Thoracic aorta (tissue), 2 donors: ENCODE measurements at regions not wholly inside any gene's neighbourhood (a gene's known extent, or its start where the extent isn't known, plus 50 kb on each side); places are given as distances from the start of the nearest gene placed in this dataset.

ENCODE experiments used
- ATAC-seq: fragments of 150-250 bp; one replicate; pipeline ENCODE4 v1.8.0; 2017; ENCODE audit warnings: low read depth; ENCODE audit not compliant: insufficient number of reproducible peaks, low FRiP score
- DNase-seq: peaks from one replicate; pipeline ENCODE4 v3.0.0-alpha.2; 2020; ENCODE audit warnings: low spot score
- H3K27ac ChIP-seq, 2 donors: fragments of 200-600 bp; sonication (generic); 1 replicate in 1 of 2; 2 replicates in 1 of 2; pipeline ENCODE4 v1.5.1; 2016; ENCODE audit warnings: mild to moderate bottlenecking in 2 of 2, moderate library complexity in 2 of 2
- H3K27me3 ChIP-seq: fragments of 200-600 bp; sonication (generic); replicated peaks from 2 replicates; pipeline ENCODE4 v1.6.0; 2016; ENCODE audit warnings: mild to moderate bottlenecking; ENCODE audit not compliant: insufficient read depth
- H3K36me3 ChIP-seq: fragments of 200-600 bp; sonication (generic); one replicate; pipeline ENCODE4 v1.5.1; 2016
- H3K4me1 ChIP-seq, 2 donors: fragments of 200-600 bp; sonication (generic); 1 replicate in 1 of 2; 2 replicates in 1 of 2; pipeline versions ENCODE4 v1.5.1 to v1.6.0; 2016; ENCODE audit warnings: low read depth in 2 of 2, mild to moderate bottlenecking in 1 of 2; ENCODE audit not compliant: control insufficient read depth in 1 of 2
- H3K4me3 ChIP-seq: fragments of 200-600 bp; sonication (generic); 2 replicates; pipeline ENCODE4 v1.5.1; 2016; ENCODE audit warnings: mild to moderate bottlenecking
- H3K9me3 ChIP-seq: fragments of 200-600 bp; sonication (generic); 2 replicates; pipeline ENCODE4 v1.5.1; 2016
- CTCF ChIP-seq: fragments of 200-600 bp; sonication (generic); IDR thresholded peaks from one replicate; pipeline ENCODE4 v1.5.1; 2019; ENCODE audit warnings: antibody characterized with exemption

- H3K27ac ChIP-seq = no peak overlapping the region
- ATAC-seq (no peak), DNase-seq (no peak)
- no peak overlapping the region for H3K4me3 ChIP-seq
- TF ChIP-seq CTCF = no peak
- H3K9me3 ChIP-seq = no peaks in the 10 kb centered on the region
- H3K27me3 ChIP-seq = no peaks in the 10 kb centered on the region
- H3K36me3 ChIP-seq = no peaks in the 10 kb centered on the region
- H3K4me1 ChIP-seq = no peaks in the 10 kb centered on the region
Measured at GRCh38 chr18:1455605-1456004, 550.9 kb downstream of the ADCYAP1 start.

- Histone ChIP-seq H3K4me3 (no peak overlapping the region), H3K4me1 (no peaks in the 10 kb centered on the region), H3K27ac (no peak overlapping the region), H3K9me3 (no peaks in the 10 kb centered on the region), H3K27me3 (no peaks in the 10 kb centered on the region), H3K36me3 (no peaks in the 10 kb centered on the region)
- no peak for TF ChIP-seq CTCF
- DNase-seq = no peak
- no peak for ATAC-seq
Measured at GRCh38 chr18:1458547-1458946, 553.9 kb downstream of the ADCYAP1 start.

DNA sequence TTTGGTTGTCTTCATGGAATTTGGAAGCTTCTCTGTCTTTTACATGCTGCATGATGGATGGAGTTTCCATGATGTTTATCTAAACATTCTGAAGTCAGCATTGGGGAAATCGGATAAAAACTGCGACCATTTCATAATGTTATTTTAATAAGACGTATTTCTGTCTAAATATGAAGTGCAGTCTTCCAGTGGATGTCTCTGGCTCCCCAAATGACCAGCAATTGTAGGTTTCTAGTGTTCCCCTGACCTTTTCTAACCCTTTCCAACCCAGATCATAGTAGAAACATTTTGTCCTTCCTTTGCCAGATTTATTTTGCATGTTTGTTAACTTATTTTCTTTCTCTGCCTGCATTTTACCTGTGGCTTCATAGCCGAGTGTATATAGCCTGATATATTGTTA lies 559.3 kb downstream of the ADCYAP1 start:
- DNase-seq (no peak), ATAC-seq (no peak)
- Histone ChIP-seq H3K36me3 (no peaks in the 10 kb centered on the region), H3K9me3 (no peaks in the 10 kb centered on the region), H3K27me3 (no peaks in the 10 kb centered on the region), H3K4me3 (no peak overlapping the region), H3K4me1 (no peaks in the 10 kb centered on the region), H3K27ac (no peak overlapping the region)
- TF ChIP-seq CTCF = no peak

DNA sequence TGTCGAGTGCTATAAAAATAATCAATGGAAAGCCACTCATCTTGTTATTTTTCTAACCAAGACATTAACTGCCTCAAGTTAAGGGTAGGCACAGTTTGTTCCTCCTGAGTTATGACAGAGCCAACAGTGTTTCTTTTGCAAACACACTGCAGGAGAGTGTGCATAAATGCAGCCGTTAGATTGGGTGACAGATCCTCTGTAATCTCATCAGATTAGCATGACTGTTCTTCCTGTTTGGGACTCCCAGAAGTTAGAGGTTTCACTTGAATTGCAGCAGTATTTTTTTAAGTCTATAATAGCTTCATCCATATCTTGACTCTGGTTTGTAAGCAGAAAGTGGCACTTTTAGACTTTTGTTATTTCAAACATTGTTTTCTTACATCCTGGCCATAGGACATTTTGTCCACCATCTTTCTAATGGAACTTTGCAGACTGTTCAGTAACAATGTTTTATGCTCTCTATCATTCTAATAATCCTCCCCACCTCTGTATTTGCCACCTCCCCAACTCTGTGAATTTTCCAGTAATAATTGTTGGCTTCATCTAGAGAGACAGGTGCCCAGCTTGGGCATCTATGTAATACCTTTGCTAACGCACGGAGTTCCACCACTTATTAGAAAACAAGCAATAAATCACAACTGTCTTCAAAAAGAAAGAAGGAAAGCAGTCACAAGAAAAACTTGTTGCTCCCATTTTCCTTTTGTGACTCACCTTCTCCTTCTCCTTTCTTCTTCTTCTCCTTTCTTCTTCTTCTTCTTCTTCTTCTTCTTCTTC lies 560.0 kb downstream of the ADCYAP1 start:
- no peak for TF ChIP-seq CTCF
- no peak for DNase-seq
- Histone ChIP-seq H3K27ac (no peak overlapping the region), H3K4me1 (no peaks in the 10 kb centered on the region), H3K27me3 (no peaks in the 10 kb centered on the region), H3K9me3 (no peaks in the 10 kb centered on the region), H3K36me3 (no peaks in the 10 kb centered on the region), H3K4me3 (no peak overlapping the region)
- no peak for ATAC-seq

DNA sequence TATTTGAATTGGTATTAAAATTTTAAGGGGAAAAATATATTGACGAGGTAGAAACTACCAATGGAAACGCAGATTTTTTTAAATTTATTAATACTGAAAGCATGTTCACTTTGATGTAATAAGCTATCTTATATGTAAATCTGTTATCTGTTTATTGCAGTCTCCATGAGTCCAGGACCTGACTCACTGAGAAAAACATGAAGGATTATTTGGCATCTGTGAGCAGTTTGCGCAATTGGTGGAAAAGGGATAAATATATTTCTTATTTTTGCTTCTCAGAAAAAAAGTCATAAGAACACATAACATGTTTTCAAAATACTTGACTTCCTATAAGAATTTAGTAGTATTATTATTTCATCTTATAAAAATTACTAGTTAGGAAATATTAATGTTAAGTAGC lies 561.4 kb downstream of the ADCYAP1 start:
- DNase-seq (no peak), ATAC-seq (no peak)
- Histone ChIP-seq H3K27ac (no peak overlapping the region), H3K4me1 (no peaks in the 10 kb centered on the region), H3K4me3 (no peak overlapping the region), H3K27me3 (no peaks in the 10 kb centered on the region), H3K9me3 (no peaks in the 10 kb centered on the region), H3K36me3 (no peaks in the 10 kb centered on the region)
- TF ChIP-seq CTCF = no peak
